Neuronal stem cell (in vitro differentiated cells): ENCODE measurements at regions not wholly inside any gene's neighbourhood (a gene's known extent, or its start where the extent isn't known, plus 50 kb on each side); places are given as distances from the start of the nearest gene placed in this dataset.
A peak's percentile ranks its signal among the peaks of the same experiment; 100 is the strongest.

Experiments
- DNase-seq: peaks from one replicate; pipeline ENCODE4 v3.0.0-alpha.2; 2013; ENCODE audit warnings: low spot score
- H2AFZ ChIP-seq: one replicate; pipeline ENCODE4 v1.6.1; 2013; ENCODE audit warnings: mild to moderate bottlenecking, low read length, inconsistent platforms
- H2AK5ac ChIP-seq: 2 replicates; pipeline ENCODE4 v1.6.1; 2013; ENCODE audit warnings: low read depth, mild to moderate bottlenecking, inconsistent platforms, low read length, moderate library complexity, mixed read lengths
- H2BK120ac ChIP-seq: 2 replicates; pipeline ENCODE4 v1.6.1; 2013; ENCODE audit warnings: low read depth, mild to moderate bottlenecking, inconsistent platforms, low read length, moderate library complexity, mixed read lengths
- H2BK12ac ChIP-seq: one replicate; pipeline ENCODE4 v1.6.1; 2013; ENCODE audit warnings: low read length, inconsistent platforms
- H2BK15ac ChIP-seq: 2 replicates; pipeline ENCODE4 v1.6.1; 2013; ENCODE audit warnings: mild to moderate bottlenecking, low read length, inconsistent platforms, mixed read lengths
- H2BK5ac ChIP-seq: one replicate; pipeline ENCODE4 v1.6.1; 2013; ENCODE audit warnings: inconsistent platforms, mild to moderate bottlenecking, low read length, moderate library complexity
- H3K14ac ChIP-seq: one replicate; pipeline ENCODE4 v1.6.1; 2013; ENCODE audit warnings: low read length, inconsistent platforms
- H3K18ac ChIP-seq: 2 replicates; pipeline ENCODE4 v1.6.1; 2013; ENCODE audit warnings: low read length, inconsistent platforms
- H3K23ac ChIP-seq: 2 replicates; pipeline ENCODE4 v1.6.1; 2013; ENCODE audit warnings: low read depth, mild to moderate bottlenecking, mixed read lengths, low read length, inconsistent platforms; ENCODE audit not compliant: poor library complexity
- H3K27ac ChIP-seq: replicated peaks from 3 replicates; pipeline ENCODE4 v1.5.1; 2013; ENCODE audit warnings: low read length, inconsistent platforms
- H3K27me3 ChIP-seq, 3 experiments: 2 replicates each; pipeline ENCODE4 v1.6.1; 2013; ENCODE audit warnings: low read length in 3 of 3, mild to moderate bottlenecking in 2 of 3, inconsistent platforms in 1 of 3, low read depth in 1 of 3, mixed read lengths in 1 of 3, moderate library complexity in 1 of 3; ENCODE audit not compliant: control insufficient read depth in 3 of 3, insufficient read depth in 3 of 3
- H3K36me3 ChIP-seq, 2 donors: replicated peaks in 1 of 2; 2 replicates each; pipeline ENCODE4 v1.6.1; 2013; ENCODE audit warnings: low read length in 2 of 2; ENCODE audit not compliant: control insufficient read depth in 2 of 2, insufficient read depth in 2 of 2
- H3K4ac ChIP-seq: 2 replicates; pipeline ENCODE4 v1.6.1; 2013; ENCODE audit warnings: inconsistent platforms, mild to moderate bottlenecking, low read length, moderate library complexity
- H3K4me1 ChIP-seq, 2 donors: 1 replicate in 1 of 2; 2 replicates in 1 of 2; pipeline ENCODE4 v1.6.1; 2013; ENCODE audit warnings: low read length in 2 of 2, low read depth in 1 of 2; ENCODE audit not compliant: control insufficient read depth in 2 of 2, insufficient read depth in 1 of 2
- H3K4me2 ChIP-seq: one replicate; pipeline ENCODE4 v1.6.1; 2013; ENCODE audit warnings: mild to moderate bottlenecking, low read length, inconsistent platforms; ENCODE audit not compliant: insufficient read depth, poor library complexity, severe bottlenecking
- H3K4me3 ChIP-seq, 2 donors: 2 replicates each; pipeline ENCODE4 v1.5.1; 2013; ENCODE audit warnings: low read length in 2 of 2, mild to moderate bottlenecking in 2 of 2, inconsistent platforms in 1 of 2, moderate library complexity in 1 of 2
- H3K79me1 ChIP-seq: one replicate; pipeline ENCODE4 v1.6.1; 2013; ENCODE audit warnings: low read depth, mild to moderate bottlenecking, inconsistent platforms, low read length, moderate library complexity
- H3K9ac ChIP-seq: one replicate; pipeline ENCODE4 v1.6.1; 2013; ENCODE audit warnings: mild to moderate bottlenecking, low read depth, low read length, inconsistent platforms; ENCODE audit not compliant: poor library complexity
- H3K9me3 ChIP-seq, 2 donors: replicated peaks in 1 of 2; 2 replicates each; pipeline versions ENCODE3 to v1.6.1; 2013; ENCODE audit warnings: low read length in 2 of 2, mild to moderate bottlenecking in 2 of 2, inconsistent platforms in 1 of 2, low read depth in 1 of 2, mixed read lengths in 1 of 2, moderate library complexity in 1 of 2; ENCODE audit not compliant: control insufficient read depth in 2 of 2, insufficient read depth in 1 of 2
- H4K8ac ChIP-seq: one replicate; pipeline ENCODE4 v1.6.1; 2013; ENCODE audit warnings: low read depth, mild to moderate bottlenecking, inconsistent platforms, low read length, moderate library complexity
- H4K91ac ChIP-seq: one replicate; pipeline ENCODE4 v1.6.1; 2013; ENCODE audit warnings: low read length, low read depth, mild to moderate bottlenecking, inconsistent platforms; ENCODE audit not compliant: poor library complexity
- WGBS, 2 donors: extraction: QIAGEN DNeasy Blood & Tissue Kit; methylation state at CpG; one replicate each; pipeline ENCODE4 v1.1.7; 2013; ENCODE audit warnings: missing lambda C conversion rate in 2 of 2, mixed read lengths in 1 of 2; ENCODE audit not compliant: insufficient read length in 2 of 2, insufficient replicate concordance in 1 of 2; ENCODE audit errors: extremely low coverage in 2 of 2; 5-methylcytosine and 5-hydroxymethylcytosine counted together

GRCh38 chr16:48084826-48085225, 71.0 kb downstream of the ABCC12 start:
- no peak overlapping the region for H4K91ac ChIP-seq
- H2AFZ ChIP-seq: no peak overlapping the region
- no peak overlapping the region for H2BK15ac ChIP-seq
- H3K14ac ChIP-seq: no peak overlapping the region
- H3K27ac ChIP-seq: no peak overlapping the region
- H3K4me1 ChIP-seq: no peaks in the 10 kb centered on the region
- H3K36me3 ChIP-seq: no peaks in the 10 kb centered on the region
- H3K9me3 ChIP-seq: no peaks in the 10 kb centered on the region
- H3K4me2 ChIP-seq: no peak overlapping the region
- H2BK120ac ChIP-seq: no peak overlapping the region
- no peak overlapping the region for H2AK5ac ChIP-seq
- no peak overlapping the region for H2BK5ac ChIP-seq
- no peak overlapping the region for H4K8ac ChIP-seq
- H3K23ac ChIP-seq: no peak overlapping the region
- H3K4ac ChIP-seq: no peak overlapping the region
- H3K79me1 ChIP-seq: no peaks in the 10 kb centered on the region
- no peaks in the 10 kb centered on the region for H3K27me3 ChIP-seq
- no peak overlapping the region for H3K4me3 ChIP-seq
- H3K18ac ChIP-seq: no peak overlapping the region
- no peak for DNase-seq
- no peak overlapping the region for H3K9ac ChIP-seq
- no peak overlapping the region for H2BK12ac ChIP-seq
- WGBS, 2 donors: no CpG with 5 or more reads among the region's 7 CpGs

- no peak overlapping the region for H3K23ac ChIP-seq
- H3K4ac ChIP-seq: no peak overlapping the region
- H3K4me3 ChIP-seq: no peak overlapping the region
- no peak overlapping the region for H2AK5ac ChIP-seq
- H2AFZ ChIP-seq: no peak overlapping the region
- no CpG with 5 or more reads among the region's 6 CpGs for WGBS, 2 donors
- no peaks in the 10 kb centered on the region for H3K36me3 ChIP-seq
- no peaks in the 10 kb centered on the region for H3K79me1 ChIP-seq
- no peak overlapping the region for H4K91ac ChIP-seq
- H2BK120ac ChIP-seq: no peak overlapping the region
- no peak overlapping the region for H3K14ac ChIP-seq
- DNase-seq: no peak
- no peak overlapping the region for H3K4me2 ChIP-seq
- no peak overlapping the region for H3K27ac ChIP-seq
- no peak overlapping the region for H3K9ac ChIP-seq
- H3K27me3 ChIP-seq: no peaks in the 10 kb centered on the region
- H4K8ac ChIP-seq: no peak overlapping the region
- H3K18ac ChIP-seq: no peak overlapping the region
- H3K9me3 ChIP-seq: no peaks in the 10 kb centered on the region
- no peak overlapping the region for H2BK15ac ChIP-seq
- H2BK5ac ChIP-seq: no peak overlapping the region
- H2BK12ac ChIP-seq: no peak overlapping the region
- H3K4me1 ChIP-seq: no peaks in the 10 kb centered on the region
Measured at GRCh38 chr16:48082516-48082915, 73.3 kb downstream of the ABCC12 start.

- H3K79me1 ChIP-seq: no peaks in the 10 kb centered on the region
- H4K91ac ChIP-seq: no peak overlapping the region
- no peak overlapping the region for H3K9ac ChIP-seq
- peak overlapping the region; percentile 35 for H2AK5ac ChIP-seq
- no peaks in the 10 kb centered on the region for H3K9me3 ChIP-seq
- H3K14ac ChIP-seq: no peak overlapping the region
- H3K27me3 ChIP-seq: no peaks in the 10 kb centered on the region
- DNase-seq: no peak
- WGBS, 2 donors: no CpG with 5 or more reads among the region's 3 CpGs
- no peak overlapping the region for H2BK12ac ChIP-seq
- no peak overlapping the region for H3K4ac ChIP-seq
- no peak overlapping the region for H2BK5ac ChIP-seq
- no peak overlapping the region for H2AFZ ChIP-seq
- no peak overlapping the region for H3K4me3 ChIP-seq
- no peak overlapping the region for H3K18ac ChIP-seq
- H3K23ac ChIP-seq: no peak overlapping the region
- H3K4me1 ChIP-seq: no peaks in the 10 kb centered on the region
- H2BK15ac ChIP-seq: no peak overlapping the region
- no peaks in the 10 kb centered on the region for H3K36me3 ChIP-seq
- H4K8ac ChIP-seq: no peak overlapping the region
- H2BK120ac ChIP-seq: no peak overlapping the region
- no peak overlapping the region for H3K4me2 ChIP-seq
- no peak overlapping the region for H3K27ac ChIP-seq
Measured at GRCh38 chr16:48081656-48082055, 74.1 kb downstream of the ABCC12 start.

GRCh38 chr16:48076455-48077012, 79.3 kb downstream of the ABCC12 start:
- Histone ChIP-seq H4K8ac (no peak overlapping the region), H3K27me3 (no peaks in the 10 kb centered on the region), H3K4me3 (no peak overlapping the region), H3K4ac (no peak overlapping the region), H2AK5ac (no peak overlapping the region), H2BK12ac (no peak overlapping the region), H2BK5ac (no peak overlapping the region), H3K23ac (no peak overlapping the region), H3K79me1 (no peaks in the 10 kb centered on the region), H3K36me3 (no peaks in the 10 kb centered on the region), H2BK120ac (no peak overlapping the region), H3K14ac (no peak overlapping the region), H2AFZ (no peak overlapping the region), H3K27ac (no peak overlapping the region), H4K91ac (no peak overlapping the region), H3K4me2 (no peak overlapping the region), H2BK15ac (no peak overlapping the region), H3K9me3 (no peaks in the 10 kb centered on the region), H3K9ac (no peak overlapping the region), H3K18ac (no peak overlapping the region), H3K4me1 (no peaks in the 10 kb centered on the region)
- DNase-seq: no peak
- WGBS, 2 donors: no CpG with 5 or more reads among the region's 2 CpGs
